Activated CD8-positive, alpha-beta T cell treated with anti-CD3 and anti-CD28 coated beads for 36 hours (primary cell): ENCODE measurements at regions not wholly inside any gene's neighbourhood (a gene's known extent, or its start where the extent isn't known, plus 50 kb on each side); places are given as distances from the start of the nearest gene placed in this dataset.

Source experiments
- ATAC-seq: fragments of 200-7000 bp; cut with Tn5 transposase; one replicate; pipeline ENCODE4 v1.10.0; 2021; ENCODE audit warnings: mild to moderate bottlenecking, moderate library complexity
- CTCF ChIA-PET: fragments of 350-600 bp; sonication (Branson Sonifier 250); formaldehyde crosslinking; loops from one replicate; lab custom pipeline; 2021; ENCODE audit warnings: antibody characterized with exemption; lab: Charles Lee
- POLR2A ChIA-PET: fragments of 350-600 bp; sonication (Branson Sonifier 250); formaldehyde crosslinking; loops from one replicate; lab custom pipeline; 2021; ENCODE audit warnings: antibody characterized with exemption; lab: Charles Lee
- DNase-seq: peaks from one replicate; pipeline ENCODE4 v3.0.0-alpha.2; 2020
- H3K27ac Mint-ChIP-seq: one replicate; pipeline ENCODE4 v1.8.0; 2021; ENCODE audit warnings: mild to moderate bottlenecking, mixed read lengths
- H3K27me3 Mint-ChIP-seq: one replicate; pipeline ENCODE4 v1.8.0; 2021; ENCODE audit warnings: mixed read lengths
- H3K36me3 Mint-ChIP-seq: one replicate; pipeline ENCODE4 v1.8.0; 2021; ENCODE audit warnings: low read depth, mixed read lengths
- H3K4me1 Mint-ChIP-seq: one replicate; pipeline ENCODE4 v1.8.0; 2021; ENCODE audit warnings: low read depth, mixed read lengths
- H3K4me3 Mint-ChIP-seq: one replicate; pipeline ENCODE4 v1.8.0; 2021; ENCODE audit warnings: mild to moderate bottlenecking, moderate library complexity, mixed read lengths
- H3K9me3 Mint-ChIP-seq: one replicate; pipeline ENCODE4 v1.8.0; 2021; ENCODE audit warnings: mixed read lengths
- CTCF ChIP-seq: fragments of 200-600 bp; IDR thresholded peaks from one replicate; pipeline ENCODE4 v1.8.0; 2022; ENCODE audit warnings: antibody characterized with exemption, mild to moderate bottlenecking
- intact Hi-C: fragments of 100-400 bp; cut with micrococcal nuclease; formaldehyde crosslinking; loops from one replicate; pipeline ENCODE4 v1.10.0; 2022

DNA sequence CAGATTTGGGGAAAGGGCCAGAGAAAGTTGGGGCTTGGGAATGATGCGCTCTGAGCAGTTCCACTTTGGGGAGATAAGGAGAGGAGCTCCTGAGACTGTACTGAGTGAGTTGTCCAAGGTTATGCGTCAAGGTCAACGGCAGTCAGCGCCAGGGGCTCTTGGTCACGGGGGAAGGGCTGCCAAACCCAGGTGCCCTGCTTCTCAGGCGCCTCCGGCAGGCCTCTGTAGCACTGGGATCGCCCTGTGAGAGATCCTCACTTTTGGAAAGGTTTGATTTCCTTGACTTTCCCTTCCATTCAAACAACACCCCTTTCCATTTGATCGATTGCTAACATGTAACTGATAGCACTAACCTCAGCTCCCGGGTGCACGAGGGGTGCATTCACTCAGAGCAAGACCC is 136.5 kb upstream of the SOX11 start:
- POLR2A ChIA-PET = interaction anchor here (0.8 kb wide), 1 partner anchor 532 kb away, joined by 3 read pairs; no protein-coding TSS in a partner anchor
- H3K4me1 Mint-ChIP-seq = no peaks in the 10 kb centered on the region
- H3K4me3 Mint-ChIP-seq = no peak overlapping the region
- ATAC-seq = no peak
- H3K27me3 Mint-ChIP-seq = no peaks in the 10 kb centered on the region
- H3K27ac Mint-ChIP-seq = no peak overlapping the region
- CTCF ChIA-PET = no interaction called here
- intact Hi-C loops = no loop called here
- no peaks in the 10 kb centered on the region for H3K36me3 Mint-ChIP-seq
- TF ChIP-seq CTCF = no peak
- no peaks in the 10 kb centered on the region for H3K9me3 Mint-ChIP-seq
- no peak for DNase-seq

GRCh38 chr2:5561006-5561405 is 131.2 kb upstream of the SOX11 start:
- Mint-ChIP-seq H3K27me3 (no peaks in the 10 kb centered on the region), H3K4me1 (no peaks in the 10 kb centered on the region), H3K9me3 (peaks cover 3% of the 10 kb centered on the region), H3K36me3 (no peaks in the 10 kb centered on the region), H3K4me3 (no peak overlapping the region), H3K27ac (no peak overlapping the region)
- intact Hi-C loops = no loop called here
- ChIA-PET POLR2A (no interaction called here), CTCF (no interaction called here)
- TF ChIP-seq CTCF = no peak
- DNase-seq = no peak
- no peak for ATAC-seq

DNA sequence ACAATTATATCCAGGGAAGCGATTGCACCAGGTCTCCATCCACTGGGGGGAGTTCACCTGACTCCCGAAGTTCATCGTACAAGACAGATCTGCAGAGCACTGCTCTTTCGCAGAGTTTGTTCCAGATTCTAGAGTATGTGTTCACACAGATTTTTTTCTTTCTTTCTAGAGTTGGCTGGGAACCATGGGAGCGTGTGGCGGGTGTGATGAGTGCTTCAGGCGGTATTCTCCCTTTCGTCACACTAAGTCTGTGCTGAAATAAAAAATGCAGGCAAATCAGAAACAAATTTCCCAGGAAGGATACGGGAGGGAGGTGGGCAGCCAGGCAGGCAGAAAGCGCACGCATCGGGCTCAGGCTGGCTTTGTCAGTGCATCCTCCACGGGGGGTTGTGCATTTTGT is 129.8 kb upstream of the SOX11 start:
- CTCF ChIA-PET = no interaction called here
- POLR2A ChIA-PET = no interaction called here
- TF ChIP-seq CTCF = no peak
- H3K4me3 Mint-ChIP-seq = no peak overlapping the region
- H3K9me3 Mint-ChIP-seq = peaks cover 3% of the 10 kb centered on the region
- H3K36me3 Mint-ChIP-seq = no peaks in the 10 kb centered on the region
- intact Hi-C loops = no loop called here
- ATAC-seq (no peak), DNase-seq (no peak)
- no peaks in the 10 kb centered on the region for H3K27me3 Mint-ChIP-seq
- H3K27ac Mint-ChIP-seq = no peak overlapping the region
- H3K4me1 Mint-ChIP-seq = no peaks in the 10 kb centered on the region

DNA sequence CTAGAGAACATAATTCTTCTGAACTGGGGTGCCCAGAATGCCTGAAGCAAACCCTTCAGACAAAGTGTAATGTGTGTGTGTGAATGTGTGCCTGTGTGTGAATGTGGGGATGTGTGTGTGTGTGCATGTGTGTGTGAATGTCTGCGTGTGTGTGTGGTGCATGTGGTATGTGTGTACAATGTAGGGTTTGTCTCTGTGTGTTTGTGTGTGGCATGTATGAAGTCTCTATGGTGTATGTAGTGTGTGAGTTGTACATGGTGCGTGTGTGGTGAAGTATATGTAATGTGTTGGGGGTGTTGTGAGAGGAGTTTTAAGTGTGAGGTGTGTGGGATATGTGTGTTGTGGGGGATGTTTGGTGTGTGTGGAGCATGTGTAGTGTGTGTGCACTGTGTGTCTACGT is 129.3 kb upstream of the SOX11 start:
- no peak overlapping the region for H3K4me3 Mint-ChIP-seq
- ChIA-PET CTCF (no interaction called here), POLR2A (no interaction called here)
- intact Hi-C loops = no loop called here
- no peak for TF ChIP-seq CTCF
- H3K27me3 Mint-ChIP-seq = no peaks in the 10 kb centered on the region
- DNase-seq (no peak), ATAC-seq (no peak)
- no peaks in the 10 kb centered on the region for H3K4me1 Mint-ChIP-seq
- H3K36me3 Mint-ChIP-seq = no peaks in the 10 kb centered on the region
- no peak overlapping the region for H3K27ac Mint-ChIP-seq
- H3K9me3 Mint-ChIP-seq = peaks cover 3% of the 10 kb centered on the region

DNA sequence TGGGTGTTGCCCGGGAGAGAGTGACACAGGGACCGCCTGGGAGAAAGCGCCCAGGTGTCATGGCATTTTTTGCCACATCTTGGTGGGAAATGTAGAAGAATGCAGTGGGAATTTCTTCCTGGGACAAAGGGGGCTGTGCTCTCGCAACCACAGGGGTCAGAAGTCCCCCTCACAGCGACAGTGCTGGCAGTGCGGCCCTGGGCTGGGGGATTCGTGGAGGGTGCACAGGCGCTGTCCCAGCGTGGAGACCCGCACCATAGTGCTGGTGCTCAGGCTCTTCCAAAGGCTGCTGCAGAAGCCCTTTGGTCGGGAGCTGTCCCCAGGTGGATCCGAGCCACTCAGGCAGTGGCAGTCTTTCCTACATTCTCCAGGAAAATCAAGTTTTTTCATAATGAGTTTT is 128.8 kb upstream of the SOX11 start:
- Mint-ChIP-seq H3K4me1 (no peaks in the 10 kb centered on the region), H3K27me3 (no peaks in the 10 kb centered on the region), H3K27ac (no peak overlapping the region)

More for the DNA sequence above, 128.8 kb upstream of the SOX11 start:
- H3K36me3 Mint-ChIP-seq = no peaks in the 10 kb centered on the region
- CTCF ChIA-PET = no interaction called here
- intact Hi-C loops = no loop called here
- ATAC-seq (no peak), DNase-seq (no peak)
- no peak overlapping the region for H3K4me3 Mint-ChIP-seq
- POLR2A ChIA-PET = no interaction called here
- peaks cover 3% of the 10 kb centered on the region for H3K9me3 Mint-ChIP-seq
- TF ChIP-seq CTCF = no peak
